K562 (cell line): ENCODE measurements at regions not wholly inside any gene's neighbourhood (a gene's known extent, or its start where the extent isn't known, plus 50 kb on each side); places are given as distances from the start of the nearest gene placed in this dataset.

Experiments
- ATAC-seq: fragments of 200-7000 bp; cut with Tn5 transposase; 3 replicates; pipeline ENCODE4 v1.9.1; 2020; ENCODE audit warnings: moderate library complexity
- BruUV-seq: library from RNA; stranded (reverse); fragments of 400-500 nt; replicated peaks from 2 replicates; lab custom pipeline; 2021; lab: Mats Ljungman, UMichigan
- CTCF ChIA-PET: fragments of 300-600 bp; formaldehyde crosslinking; extraction: SDS; loops from one replicate; lab custom pipeline; 2021; ENCODE audit warnings: low intra/inter-chr PET ratio; lab: Yijun Ruan, JAX
- POLR2A ChIA-PET: fragments of 300-600, 350-650 bp; sonication (Branson Sonifier 250); formaldehyde crosslinking; extraction: SDS; loops from one replicate; lab custom pipeline; 2021; ENCODE audit warnings: antibody characterized with exemption, inconsistent platforms; lab: Yijun Ruan, JAX
- DNase-seq, 4 experiments: peaks; one replicate each; pipeline versions ENCODE4 v3.0.0 to v3.0.0-alpha.2; 2011 to 2018; ENCODE audit warnings: low spot score in 3 of 4, mixed read lengths in 3 of 4; ENCODE audit errors: extremely low read depth in 1 of 4
- FAIRE-seq: peaks from 2 replicates; lab custom pipeline; 2011; peaks lifted over from hg19 to GRCh38; lab: Jason Lieb, UNC
- H2AFZ ChIP-seq: 2 replicates; pipeline ENCODE4 v1.6.0; 2011; ENCODE audit warnings: low read depth, low read length, control low read depth, inconsistent platforms
- H3K27ac ChIP-seq: fragments of 200-600 bp; 3 replicates; pipeline ENCODE4 v1.8.0; 2011; ENCODE audit warnings: low read depth, mild to moderate bottlenecking, control low read depth, inconsistent platforms, low read length, moderate library complexity, mixed read lengths; ENCODE audit errors: extremely low read depth
- H3K27me3 ChIP-seq, 2 experiments: fragments of 300-600 bp in 1 of 2; 2 replicates in 1 of 2; 3 replicates in 1 of 2; pipeline versions ENCODE4 v1.6.0 to v1.8.0; 2011; ENCODE audit warnings: inconsistent platforms in 2 of 2, low read length in 2 of 2, mild to moderate bottlenecking in 1 of 2, mixed read lengths in 1 of 2, moderate library complexity in 1 of 2; ENCODE audit not compliant: control insufficient read depth in 2 of 2, insufficient read depth in 2 of 2
- H3K36me3 ChIP-seq: fragments of 300-600 bp; 3 replicates; pipeline ENCODE4 v1.8.0; 2011; ENCODE audit warnings: mild to moderate bottlenecking, low read length, inconsistent platforms; ENCODE audit not compliant: control insufficient read depth, insufficient read depth
- H3K4me1 ChIP-seq, 2 experiments: fragments of 200-600 bp in 1 of 2; replicated peaks in 1 of 2; 2 replicates in 1 of 2; 3 replicates in 1 of 2; pipeline versions ENCODE4 v1.5.1 to v1.8.0; 2011; ENCODE audit warnings: inconsistent platforms in 2 of 2, low read length in 2 of 2, mild to moderate bottlenecking in 1 of 2, mixed read lengths in 1 of 2, moderate library complexity in 1 of 2; ENCODE audit not compliant: control insufficient read depth in 2 of 2, insufficient read depth in 2 of 2
- H3K4me2 ChIP-seq: 2 replicates; pipeline ENCODE4 v1.6.1; 2011; ENCODE audit warnings: low read length, control low read depth, inconsistent platforms, mixed read lengths; ENCODE audit not compliant: insufficient read depth
- H3K4me3 ChIP-seq: fragments of 200-600 bp; sonication (generic), shearing (Covaris generic); 2 replicates; pipeline ENCODE4 v1.5.1; 2016; ENCODE audit warnings: control low read depth, inconsistent platforms
- H3K79me2 ChIP-seq: fragments of 200-600 bp; 3 replicates; pipeline ENCODE4 v1.8.0; 2011; ENCODE audit warnings: low read length, inconsistent platforms; ENCODE audit not compliant: control insufficient read depth, insufficient read depth
- H3K9ac ChIP-seq, 2 experiments: 2 replicates each; pipeline versions ENCODE4 v1.6.0 to v1.6.1; 2011; ENCODE audit warnings: low read depth in 2 of 2, low read length in 2 of 2, control low read depth in 1 of 2, inconsistent platforms in 1 of 2, mild to moderate bottlenecking in 1 of 2, mixed read lengths in 1 of 2; ENCODE audit not compliant: insufficient read depth in 1 of 2
- H3K9me1 ChIP-seq: one replicate; pipeline ENCODE4 v1.6.0; 2011; ENCODE audit warnings: inconsistent platforms, mild to moderate bottlenecking, low read length, moderate library complexity; ENCODE audit not compliant: control insufficient read depth, insufficient read depth
- H3K9me3 ChIP-seq: replicated peaks from 2 replicates; pipeline ENCODE4 v1.5.1; 2011; ENCODE audit warnings: low read depth, low read length, inconsistent platforms; ENCODE audit not compliant: control insufficient read depth, insufficient read depth
- H4K20me1 ChIP-seq: replicated peaks from 2 replicates; pipeline ENCODE4 v1.6.1; 2011; ENCODE audit warnings: low read length, inconsistent platforms, mixed read lengths; ENCODE audit not compliant: control insufficient read depth, insufficient read depth
- MAZ ChIP-seq, 2 experiments: fragments of 450-650 bp in 1 of 2; sonication (generic) in 1 of 2; formaldehyde crosslinking; IDR thresholded peaks in 1 of 2; conservative IDR thresholded peaks in 1 of 2; 2 replicates each; pipeline versions ENCODE4 v1.4.0 to v1.5.0; 2020; ENCODE audit warnings: mild to moderate bottlenecking in 1 of 2, missing genetic modification reagents in 1 of 2
- RAD21 ChIP-seq, 2 experiments: fragments of 250-450 bp in 1 of 2; fragments of 450-650 bp in 1 of 2; sonication (Bioruptor Pico) in 1 of 2; formaldehyde crosslinking in 1 of 2; IDR thresholded peaks in 1 of 2; conservative IDR thresholded peaks in 1 of 2; 2 replicates each; pipeline versions ENCODE4 v1.4.0 to v1.8.0; 2020 to 2022; ENCODE audit warnings: mild to moderate bottlenecking in 2 of 2, moderate library complexity in 1 of 2
- TFAM ChIP-seq: fragments of 250-450 bp; sonication (Bioruptor Pico); conservative IDR thresholded peaks from 2 replicates; pipeline ENCODE4 v1.5.0; 2021; ENCODE audit warnings: mild to moderate bottlenecking, moderate library complexity
- ZC3H11A ChIP-seq: IDR thresholded peaks from 2 replicates; pipeline ENCODE4 v1.6.1; 2012; ENCODE audit warnings: low read depth, low read length, improper control_type of control experiment
- WGBS: fragments of 100-300 bp; shearing (Covaris generic); methylation state at CpG from one replicate; pipeline ENCODE4 v1.1.6; 2016; ENCODE audit warnings: low coverage, mixed read lengths; ENCODE audit not compliant: insufficient coverage; ENCODE audit errors: missing lambda C conversion rate; 5-methylcytosine and 5-hydroxymethylcytosine counted together
- in situ Hi-C: fragments of 300-500 bp; cut with MboI; formaldehyde crosslinking; loops from 4 replicates; pipeline ENCODE4 v1.15.0; 2018; ENCODE audit warnings: inconsistent platforms, mixed read lengths
- intact Hi-C: fragments of 100-400 bp; cut with micrococcal nuclease; formaldehyde crosslinking; loops from 2 replicates; pipeline ENCODE4 v1.14.2; 2022
- TF ChIP-seq, protein P1 (sequence below), 2 experiments: fragments of 450-650 bp; formaldehyde crosslinking in 1 of 2; IDR thresholded peaks; 2 replicates each; pipeline versions ENCODE4 v1.4.0 to v1.6.1; 2014 to 2020; ENCODE audit warnings: mild to moderate bottlenecking in 2 of 2, borderline replicate concordance in 1 of 2, low read depth in 1 of 2
- TF ChIP-seq, protein P2 (sequence below): fragments of 450-650 bp; formaldehyde crosslinking; IDR thresholded peaks from 2 replicates; pipeline ENCODE4 v1.4.0; 2020; ENCODE audit warnings: mild to moderate bottlenecking, moderate library complexity
- TF ChIP-seq, protein P3 (sequence below), 3 experiments: IDR thresholded peaks in 2 of 3; conservative IDR thresholded peaks in 1 of 3; 2 replicates each; pipeline ENCODE4 v1.5.1; 2011 to 2012; ENCODE audit warnings: low read length in 3 of 3, mild to moderate bottlenecking in 3 of 3, control low read depth in 2 of 3, improper control_type of control experiment in 1 of 3, inconsistent platforms in 1 of 3, low read depth in 1 of 3, mixed read lengths in 1 of 3, moderate library complexity in 1 of 3; ENCODE audit not compliant: insufficient read depth in 2 of 3

DNA sequence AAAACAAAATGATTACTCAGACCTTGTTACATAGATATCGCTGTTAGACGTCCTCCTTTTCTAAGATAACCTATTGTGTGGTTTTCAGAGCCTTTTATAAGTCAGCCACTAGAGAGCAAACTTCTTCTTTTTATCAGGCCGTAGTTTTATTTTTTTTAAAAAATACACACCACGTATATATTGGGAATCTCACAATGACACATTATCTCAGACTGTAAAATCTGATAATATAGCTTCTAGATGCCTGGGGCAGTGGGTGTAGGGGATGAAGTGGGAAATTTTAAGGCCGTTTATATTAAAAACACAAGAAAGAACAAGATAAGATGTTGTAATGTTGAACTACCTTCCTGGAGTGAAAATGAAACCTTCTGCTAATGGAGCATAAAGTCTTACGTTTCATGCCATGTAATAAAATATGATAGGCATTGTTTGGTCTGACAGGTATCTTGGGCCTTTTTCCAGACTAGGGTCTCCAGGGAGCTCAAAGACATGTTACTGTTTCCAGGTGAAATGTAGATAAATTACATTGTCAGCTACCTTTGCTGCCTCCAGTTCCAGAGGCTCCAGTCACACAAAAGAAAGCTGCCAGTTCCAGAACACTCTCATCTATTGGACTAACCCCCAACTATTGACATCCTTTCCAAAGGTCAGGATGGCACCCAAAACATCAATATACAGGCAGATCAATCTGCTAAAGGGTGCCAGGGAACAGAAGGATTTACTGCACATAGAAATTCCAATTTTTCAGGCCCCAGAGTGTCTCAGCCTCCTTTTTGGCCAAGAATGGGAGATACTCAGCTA is 130.2 kb upstream of the AKIRIN2 start:
- Histone ChIP-seq H2AFZ (peak overlapping the region; percentile 46; the same call in 1 of the 2 replicates), H3K9me3 (no peaks in the 10 kb centered on the region), H3K4me2 (peak overlapping the region; percentile 19; the same call in 1 of the 2 replicates), H4K20me1 (no peaks in the 10 kb centered on the region), H3K9ac (no peak overlapping the region), H3K9me1 (no peaks in the 10 kb centered on the region), H3K79me2 (no peaks in the 10 kb centered on the region), H3K4me1 (no peaks in the 10 kb centered on the region), H3K36me3 (no peaks in the 10 kb centered on the region), H3K27me3 (peaks cover 3 to 14% of the 10 kb centered on the region in 2 experiments; a peak in 2 of 5 replicates), H3K4me3 (no peak overlapping the region), H3K27ac (no peak overlapping the region)
- under 1% methylated on average over 6 of the region's 6 CpGs for WGBS
- ATAC-seq: peak; percentile 69
- ChIA-PET POLR2A (interaction anchor here (0.6 to 1.3 kb wide), 3 partner anchors 14 to 1979 kb away, joined by 3 to 6 read pairs (median 5); no protein-coding TSS in a partner anchor), CTCF (interaction anchor here (0.7 to 1.6 kb wide), 2 partner anchors 98 to 1038 kb away, joined by 3 to 8 read pairs; no protein-coding TSS in a partner anchor)
- in situ Hi-C loops: no loop called here
- FAIRE-seq: peak; percentile 55
- intact Hi-C loops: loop anchor here (10.0 kb wide), 1 partner anchor 633 kb away; no protein-coding TSS in a partner anchor
- BruUV-seq: no TSS peak
- DNase-seq: no peak
- TF ChIP-seq, protein P1, sequence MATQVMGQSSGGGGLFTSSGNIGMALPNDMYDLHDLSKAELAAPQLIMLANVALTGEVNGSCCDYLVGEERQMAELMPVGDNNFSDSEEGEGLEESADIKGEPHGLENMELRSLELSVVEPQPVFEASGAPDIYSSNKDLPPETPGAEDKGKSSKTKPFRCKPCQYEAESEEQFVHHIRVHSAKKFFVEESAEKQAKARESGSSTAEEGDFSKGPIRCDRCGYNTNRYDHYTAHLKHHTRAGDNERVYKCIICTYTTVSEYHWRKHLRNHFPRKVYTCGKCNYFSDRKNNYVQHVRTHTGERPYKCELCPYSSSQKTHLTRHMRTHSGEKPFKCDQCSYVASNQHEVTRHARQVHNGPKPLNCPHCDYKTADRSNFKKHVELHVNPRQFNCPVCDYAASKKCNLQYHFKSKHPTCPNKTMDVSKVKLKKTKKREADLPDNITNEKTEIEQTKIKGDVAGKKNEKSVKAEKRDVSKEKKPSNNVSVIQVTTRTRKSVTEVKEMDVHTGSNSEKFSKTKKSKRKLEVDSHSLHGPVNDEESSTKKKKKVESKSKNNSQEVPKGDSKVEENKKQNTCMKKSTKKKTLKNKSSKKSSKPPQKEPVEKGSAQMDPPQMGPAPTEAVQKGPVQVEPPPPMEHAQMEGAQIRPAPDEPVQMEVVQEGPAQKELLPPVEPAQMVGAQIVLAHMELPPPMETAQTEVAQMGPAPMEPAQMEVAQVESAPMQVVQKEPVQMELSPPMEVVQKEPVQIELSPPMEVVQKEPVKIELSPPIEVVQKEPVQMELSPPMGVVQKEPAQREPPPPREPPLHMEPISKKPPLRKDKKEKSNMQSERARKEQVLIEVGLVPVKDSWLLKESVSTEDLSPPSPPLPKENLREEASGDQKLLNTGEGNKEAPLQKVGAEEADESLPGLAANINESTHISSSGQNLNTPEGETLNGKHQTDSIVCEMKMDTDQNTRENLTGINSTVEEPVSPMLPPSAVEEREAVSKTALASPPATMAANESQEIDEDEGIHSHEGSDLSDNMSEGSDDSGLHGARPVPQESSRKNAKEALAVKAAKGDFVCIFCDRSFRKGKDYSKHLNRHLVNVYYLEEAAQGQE (IDR thresholded peaks at IDR 0.05; ENCODE audit: borderline replicate concordance): peak; percentile 22; the same call in 1 of the 2 replicates
- TF ChIP-seq, protein P1 (CRISPR knock-in tag; IDR thresholded peaks at IDR 0.05; ENCODE audit: low read depth): no peak
- TF ChIP-seq, protein P2, sequence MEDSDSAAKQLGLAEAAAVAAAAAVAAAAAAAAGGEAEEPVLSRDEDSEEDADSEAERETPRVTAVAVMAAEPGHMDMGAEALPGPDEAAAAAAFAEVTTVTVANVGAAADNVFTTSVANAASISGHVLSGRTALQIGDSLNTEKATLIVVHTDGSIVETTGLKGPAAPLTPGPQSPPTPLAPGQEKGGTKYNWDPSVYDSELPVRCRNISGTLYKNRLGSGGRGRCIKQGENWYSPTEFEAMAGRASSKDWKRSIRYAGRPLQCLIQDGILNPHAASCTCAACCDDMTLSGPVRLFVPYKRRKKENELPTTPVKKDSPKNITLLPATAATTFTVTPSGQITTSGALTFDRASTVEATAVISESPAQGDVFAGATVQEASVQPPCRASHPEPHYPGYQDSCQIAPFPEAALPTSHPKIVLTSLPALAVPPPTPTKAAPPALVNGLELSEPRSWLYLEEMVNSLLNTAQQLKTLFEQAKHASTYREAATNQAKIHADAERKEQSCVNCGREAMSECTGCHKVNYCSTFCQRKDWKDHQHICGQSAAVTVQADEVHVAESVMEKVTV: peak; percentile 36; the same call in 1 of the 2 replicates
- peak; percentile 56 to 66 for TF ChIP-seq RAD21 (CRISPR knock-in tag; conservative IDR thresholded peaks at IDR 0.05 in 1 of 2, IDR thresholded peaks at IDR 0.05 in 1 of 2)
- TF ChIP-seq, protein P3, sequence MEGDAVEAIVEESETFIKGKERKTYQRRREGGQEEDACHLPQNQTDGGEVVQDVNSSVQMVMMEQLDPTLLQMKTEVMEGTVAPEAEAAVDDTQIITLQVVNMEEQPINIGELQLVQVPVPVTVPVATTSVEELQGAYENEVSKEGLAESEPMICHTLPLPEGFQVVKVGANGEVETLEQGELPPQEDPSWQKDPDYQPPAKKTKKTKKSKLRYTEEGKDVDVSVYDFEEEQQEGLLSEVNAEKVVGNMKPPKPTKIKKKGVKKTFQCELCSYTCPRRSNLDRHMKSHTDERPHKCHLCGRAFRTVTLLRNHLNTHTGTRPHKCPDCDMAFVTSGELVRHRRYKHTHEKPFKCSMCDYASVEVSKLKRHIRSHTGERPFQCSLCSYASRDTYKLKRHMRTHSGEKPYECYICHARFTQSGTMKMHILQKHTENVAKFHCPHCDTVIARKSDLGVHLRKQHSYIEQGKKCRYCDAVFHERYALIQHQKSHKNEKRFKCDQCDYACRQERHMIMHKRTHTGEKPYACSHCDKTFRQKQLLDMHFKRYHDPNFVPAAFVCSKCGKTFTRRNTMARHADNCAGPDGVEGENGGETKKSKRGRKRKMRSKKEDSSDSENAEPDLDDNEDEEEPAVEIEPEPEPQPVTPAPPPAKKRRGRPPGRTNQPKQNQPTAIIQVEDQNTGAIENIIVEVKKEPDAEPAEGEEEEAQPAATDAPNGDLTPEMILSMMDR (IDR thresholded peaks at IDR 0.05 in 2 of 3, conservative IDR thresholded peaks at IDR 0.05 in 1 of 3; ENCODE audit: insufficient read depth in 2 of 3, low read depth in 1 of 3, low read length in 3 of 3): peak in 1 of 3 experiments; percentile 60; a peak in 2 of 6 replicates
- TF ChIP-seq ZC3H11A: no peak
- no peak for TF ChIP-seq TFAM
- no peak for TF ChIP-seq MAZ (CRISPR knock-in tag; conservative IDR thresholded peaks at IDR 0.05 in 1 of 2, IDR thresholded peaks at IDR 0.05 in 1 of 2)
